Stomach (tissue), 8 donors: ENCODE measurements at regions not wholly inside any gene's neighbourhood (a gene's known extent, or its start where the extent isn't known, plus 50 kb on each side); places are given as distances from the start of the nearest gene placed in this dataset.

Experiments used
- DNase-seq, 2 donors: peaks; one replicate each; pipeline versions ENCODE4 v3.0.0 to v3.0.0-alpha.2; 2013 to 2019
- H3K27ac ChIP-seq, 5 donors: fragments of 200-600 bp in 4 of 5; sonication (generic) in 4 of 5; one replicate each; pipeline ENCODE4 v1.5.1; 2013 to 2019; ENCODE audit warnings: mild to moderate bottlenecking in 1 of 5, moderate library complexity in 1 of 5
- H3K27me3 ChIP-seq, 3 donors: fragments of 200-600 bp; sonication (generic); one replicate each; pipeline ENCODE4 v1.5.1; 2017 to 2019; ENCODE audit warnings: mixed run types in 1 of 3
- H3K36me3 ChIP-seq, 4 donors: fragments of 200-600 bp; sonication (generic); 1 replicate in 3 of 4; 2 replicates in 1 of 4; pipeline ENCODE4 v1.5.1; 2016 to 2019
- H3K4me1 ChIP-seq, 4 donors: fragments of 200-600 bp; sonication (generic); one replicate each; pipeline ENCODE4 v1.5.1; 2016 to 2019
- H3K4me3 ChIP-seq, 4 donors: fragments of 200-600 bp; sonication (generic) in 3 of 4; one replicate each; pipeline ENCODE4 v1.5.1; 2016 to 2019; ENCODE audit warnings: mild to moderate bottlenecking in 1 of 4
- H3K9me3 ChIP-seq, 4 donors: fragments of 200-600 bp; sonication (generic); one replicate each; pipeline ENCODE4 v1.5.1; 2016 to 2019
- EP300 ChIP-seq: sonication (generic); formaldehyde crosslinking; IDR thresholded peaks from one replicate; pipeline ENCODE4 v1.6.1; 2017; ENCODE audit warnings: antibody characterized with exemption
- POLR2A ChIP-seq, 4 donors: fragments of 450-650 bp; IDR thresholded peaks; one replicate each; pipeline ENCODE4 v1.6.1; 2016; ENCODE audit warnings: antibody characterized with exemption in 4 of 4, control low read depth in 2 of 4, mild to moderate bottlenecking in 1 of 4, moderate library complexity in 1 of 4
- POLR2AphosphoS5 ChIP-seq, 3 donors: sonication (generic); formaldehyde crosslinking; IDR thresholded peaks; one replicate each; pipeline ENCODE4 v1.6.1; 2016; ENCODE audit warnings: antibody characterized with exemption in 3 of 3
- WGBS, 5 donors: extraction: QIAGEN DNeasy Blood & Tissue Kit in 3 of 5; methylation state at CpG; one replicate each; pipeline versions ENCODE4 v1.1.5 to v1.1.7; 2013 to 2018; 5-methylcytosine and 5-hydroxymethylcytosine counted together
- intact Hi-C: fragments of 100-400 bp; cut with DNase I; formaldehyde crosslinking; loops from one replicate; pipeline ENCODE4 v1.15.1; 2023; ENCODE audit warnings: low total_unique reads
- TF ChIP-seq, protein P1 (sequence below), 7 experiments: fragments of 450-650 bp in 4 of 7; fragments of 200-600 bp in 3 of 7; sonication (generic) in 3 of 7; IDR thresholded peaks; one replicate each; pipeline ENCODE4 v1.5.1; 2016 to 2019; ENCODE audit warnings: antibody characterized with exemption in 7 of 7, control low read depth in 2 of 7, mild to moderate bottlenecking in 1 of 7
- donor health status: healthy with polysubstance abuse.
- donor health status: Bipolar disorder and iron deficiency.
- donor health status: healthy.

DNA sequence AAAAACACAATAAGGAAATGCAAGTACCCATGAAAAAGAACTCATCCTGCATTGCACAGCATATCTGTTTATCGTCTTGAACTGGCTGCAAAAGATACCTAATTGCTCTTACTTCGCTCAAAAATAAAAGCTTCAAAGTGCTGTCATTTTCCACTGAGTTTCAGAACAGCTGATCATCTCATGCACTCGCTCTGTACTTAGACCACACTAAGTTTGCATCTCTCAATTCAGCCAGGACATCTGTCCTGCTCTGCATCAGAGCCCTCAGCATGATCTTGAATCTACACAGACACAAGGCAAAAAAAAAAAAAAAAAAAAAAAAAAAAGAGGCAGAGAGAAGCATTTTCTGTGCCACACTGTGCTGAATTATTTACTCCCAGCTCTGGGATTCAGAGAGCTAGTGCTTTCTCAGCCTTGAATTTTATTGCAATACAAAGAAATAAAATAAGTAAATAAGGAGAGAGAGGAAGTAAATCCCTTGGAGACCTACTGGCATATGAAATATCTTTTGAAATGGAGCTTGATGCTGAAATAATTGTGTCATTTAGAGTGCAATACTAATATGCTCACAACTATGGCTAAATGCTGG lies 81.3 kb downstream of the PPP1R2C start:
- Histone ChIP-seq H3K36me3 (no peaks in the 10 kb centered on the region), H3K9me3 (no peaks in the 10 kb centered on the region), H3K4me1 (no peaks in the 10 kb centered on the region), H3K27ac (no peak overlapping the region), H3K27me3 (no peaks in the 10 kb centered on the region), H3K4me3 (no peak overlapping the region)
- 55 to 83% (median 67%) methylated on average over 3 of the region's 3 CpGs for WGBS, 5 donors
- TF ChIP-seq POLR2A (IDR thresholded peaks at IDR 0.05) (no peak), EP300 (no peak), POLR2AphosphoS5 (IDR thresholded peaks at IDR 0.05) (no peak)
- TF ChIP-seq, protein P1, sequence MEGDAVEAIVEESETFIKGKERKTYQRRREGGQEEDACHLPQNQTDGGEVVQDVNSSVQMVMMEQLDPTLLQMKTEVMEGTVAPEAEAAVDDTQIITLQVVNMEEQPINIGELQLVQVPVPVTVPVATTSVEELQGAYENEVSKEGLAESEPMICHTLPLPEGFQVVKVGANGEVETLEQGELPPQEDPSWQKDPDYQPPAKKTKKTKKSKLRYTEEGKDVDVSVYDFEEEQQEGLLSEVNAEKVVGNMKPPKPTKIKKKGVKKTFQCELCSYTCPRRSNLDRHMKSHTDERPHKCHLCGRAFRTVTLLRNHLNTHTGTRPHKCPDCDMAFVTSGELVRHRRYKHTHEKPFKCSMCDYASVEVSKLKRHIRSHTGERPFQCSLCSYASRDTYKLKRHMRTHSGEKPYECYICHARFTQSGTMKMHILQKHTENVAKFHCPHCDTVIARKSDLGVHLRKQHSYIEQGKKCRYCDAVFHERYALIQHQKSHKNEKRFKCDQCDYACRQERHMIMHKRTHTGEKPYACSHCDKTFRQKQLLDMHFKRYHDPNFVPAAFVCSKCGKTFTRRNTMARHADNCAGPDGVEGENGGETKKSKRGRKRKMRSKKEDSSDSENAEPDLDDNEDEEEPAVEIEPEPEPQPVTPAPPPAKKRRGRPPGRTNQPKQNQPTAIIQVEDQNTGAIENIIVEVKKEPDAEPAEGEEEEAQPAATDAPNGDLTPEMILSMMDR (IDR thresholded peaks at IDR 0.05) = no peak
- intact Hi-C loops = no loop called here
- DNase-seq = no peak

DNA sequence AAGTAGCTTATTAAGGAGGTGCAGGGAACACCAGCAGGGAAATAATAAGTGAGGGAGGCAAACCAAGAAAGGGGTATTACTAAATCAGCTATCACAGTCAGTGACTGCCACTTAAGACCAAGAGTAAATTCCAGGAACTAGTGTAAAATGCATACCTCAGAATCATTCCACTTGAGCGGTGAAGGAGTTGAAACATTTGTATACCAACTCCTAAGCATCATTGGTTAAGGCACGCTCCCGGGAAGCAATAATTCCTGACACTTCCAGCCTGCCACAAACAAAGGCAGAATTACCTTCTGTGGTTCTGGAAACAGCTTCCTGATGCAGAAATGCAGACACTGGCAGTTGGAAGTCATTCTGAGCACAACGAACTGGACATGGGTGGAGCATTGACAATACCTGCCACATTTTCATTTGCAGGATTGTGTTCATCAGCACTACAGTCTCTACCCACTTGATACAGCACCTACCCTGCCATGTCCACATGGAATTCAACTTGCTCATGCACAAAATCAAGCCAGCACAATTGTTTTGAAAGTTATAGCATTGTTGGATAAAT lies 82.1 kb downstream of the PPP1R2C start:
- H3K27ac ChIP-seq = no peak overlapping the region
- DNase-seq = no peak
- 60 to 79% (median 76%) methylated on average over 1 to 4 of the region's 4 CpGs for WGBS, 5 donors
- H3K4me1 ChIP-seq = no peaks in the 10 kb centered on the region
- no peak overlapping the region for H3K4me3 ChIP-seq
- no peaks in the 10 kb centered on the region for H3K27me3 ChIP-seq
- intact Hi-C loops = no loop called here
- no peak for TF ChIP-seq POLR2AphosphoS5 (IDR thresholded peaks at IDR 0.05)
- TF ChIP-seq POLR2A (IDR thresholded peaks at IDR 0.05) = no peak
- TF ChIP-seq, protein P1 (IDR thresholded peaks at IDR 0.05) = no peak
- no peak for TF ChIP-seq EP300
- H3K9me3 ChIP-seq = no peaks in the 10 kb centered on the region
- H3K36me3 ChIP-seq = no peaks in the 10 kb centered on the region

DNA sequence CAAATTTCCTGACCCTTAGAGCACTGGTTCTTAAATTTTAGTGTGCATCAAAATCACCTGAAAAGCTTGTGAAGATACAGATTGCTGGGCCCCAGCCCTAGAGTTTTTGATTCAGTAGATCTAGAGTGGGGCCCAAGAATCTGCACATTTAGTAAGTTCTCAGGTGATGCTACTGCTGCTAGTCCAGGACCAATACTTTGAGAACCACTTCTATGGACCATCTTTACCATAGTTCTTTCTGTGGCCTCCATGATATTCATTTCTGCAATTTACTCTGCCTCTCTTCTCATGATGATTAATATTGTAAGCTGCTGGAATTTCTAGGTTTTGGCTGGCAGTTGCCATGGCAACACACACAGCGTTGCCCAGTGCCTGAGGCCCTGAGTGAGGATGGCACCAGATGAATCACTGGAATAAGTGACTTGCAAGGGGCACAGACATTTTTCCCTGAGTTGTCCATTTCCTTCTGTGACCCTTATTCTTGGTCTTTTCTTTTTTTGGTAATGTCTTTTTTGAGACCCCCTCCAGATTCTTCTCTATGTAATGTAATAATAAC lies 83.6 kb downstream of the PPP1R2C start:
- Histone ChIP-seq H3K36me3 (no peaks in the 10 kb centered on the region), H3K9me3 (no peaks in the 10 kb centered on the region), H3K27ac (no peak overlapping the region), H3K4me3 (no peak overlapping the region), H3K4me1 (no peaks in the 10 kb centered on the region), H3K27me3 (no peaks in the 10 kb centered on the region)
- DNase-seq = no peak
- WGBS, 5 donors = 65 to 87% (median 71%) methylated on average over 1 of the region's 1 CpG
- no peak for TF ChIP-seq POLR2AphosphoS5 (IDR thresholded peaks at IDR 0.05)
- TF ChIP-seq POLR2A (IDR thresholded peaks at IDR 0.05) = no peak
- no peak for TF ChIP-seq EP300
- TF ChIP-seq, protein P1 (IDR thresholded peaks at IDR 0.05) = no peak
- intact Hi-C loops = no loop called here

DNA sequence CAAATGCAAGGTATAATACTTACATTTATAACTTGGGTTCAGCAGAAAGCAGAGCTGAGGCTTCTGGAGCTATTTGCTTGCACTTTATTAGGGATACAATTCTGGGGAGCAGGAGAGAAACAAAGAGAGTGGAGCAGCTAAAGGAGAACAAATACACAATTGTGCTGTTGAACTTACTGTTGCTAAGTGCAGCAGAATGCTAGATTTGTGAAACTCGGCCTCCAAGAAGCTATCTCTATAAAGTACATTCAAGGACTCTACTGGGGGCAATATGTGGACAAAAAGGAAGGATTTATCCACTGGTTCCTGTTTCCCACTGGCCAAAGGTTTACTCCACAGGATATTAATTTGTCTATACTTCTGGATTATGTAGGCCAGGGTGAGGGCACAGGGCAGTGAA lies 86.8 kb downstream of the PPP1R2C start:
- no peaks in the 10 kb centered on the region for H3K27me3 ChIP-seq
- no peaks in the 10 kb centered on the region for H3K9me3 ChIP-seq
- TF ChIP-seq EP300 = no peak
- no peak for TF ChIP-seq POLR2A (IDR thresholded peaks at IDR 0.05)
- TF ChIP-seq POLR2AphosphoS5 (IDR thresholded peaks at IDR 0.05) = no peak
- TF ChIP-seq, protein P1 (IDR thresholded peaks at IDR 0.05) = no peak
- intact Hi-C loops = no loop called here
- no peaks in the 10 kb centered on the region for H3K4me1 ChIP-seq
- H3K27ac ChIP-seq = no peak overlapping the region
- H3K36me3 ChIP-seq = no peaks in the 10 kb centered on the region
- H3K4me3 ChIP-seq = no peak overlapping the region
- 29 to 53% (median 36%) methylated on average over 1 of the region's 1 CpG for whole genome bisulfite sequencing, 5 donors
- no peak for DNase-seq
